GM18867 (cell line): ENCODE measurements at regions not wholly inside any gene's neighbourhood (a gene's known extent, or its start where the extent isn't known, plus 50 kb on each side); places are given as distances from the start of the nearest gene placed in this dataset.

Source experiments
- ATAC-seq: cut with Tn5 transposase; IDR thresholded peaks from one replicate; pipeline ENCODE4 v1.9.1; 2021; ENCODE audit warnings: mild to moderate bottlenecking, moderate library complexity; ENCODE audit not compliant: unreplicated experiment

- ATAC-seq = no peak
Measured at GRCh38 chr2:78011251-78011650, 489.1 kb upstream of the LRRTM4 start.

GRCh38 chr2:78020491-78020890 is 498.3 kb upstream of the LRRTM4 start:
- no peak for ATAC-seq

GRCh38 chr2:78023356-78023755 is 501.2 kb upstream of the LRRTM4 start:
- ATAC-seq = no peak

- ATAC-seq = no peak
Measured at GRCh38 chr2:78024996-78025395, 502.8 kb upstream of the LRRTM4 start.

- ATAC-seq = no peak
Measured at GRCh38 chr2:78029392-78029995, 507.3 kb upstream of the LRRTM4 start.

GRCh38 chr2:78034706-78035105 is 512.5 kb upstream of the LRRTM4 start:
- no peak for ATAC-seq

GRCh38 chr2:78035804-78036203 is 513.6 kb upstream of the LRRTM4 start:
- no peak for ATAC-seq

GRCh38 chr2:78051480-78051879 is 529.3 kb upstream of the LRRTM4 start:
- no peak for ATAC-seq

- ATAC-seq = no peak
Measured at GRCh38 chr2:78056976-78057375, 534.8 kb upstream of the LRRTM4 start.

- ATAC-seq = no peak
Measured at GRCh38 chr2:78061301-78061700, 539.1 kb upstream of the LRRTM4 start.

GRCh38 chr2:78061732-78062131 is 539.6 kb upstream of the LRRTM4 start:
- no peak for ATAC-seq

GRCh38 chr2:78063246-78064020 is 541.3 kb upstream of the LRRTM4 start:
- no peak for ATAC-seq

GRCh38 chr2:78065366-78065765 is 543.2 kb upstream of the LRRTM4 start:
- ATAC-seq = no peak

- ATAC-seq = no peak
Measured at GRCh38 chr2:78068808-78069207, 546.6 kb upstream of the LRRTM4 start.

- ATAC-seq = no peak
Measured at GRCh38 chr2:78070693-78071092, 548.5 kb upstream of the LRRTM4 start.

GRCh38 chr2:78077633-78078032 is 555.5 kb upstream of the LRRTM4 start:
- ATAC-seq = no peak

- ATAC-seq = no peak
Measured at GRCh38 chr2:78082555-78082954, 560.4 kb upstream of the LRRTM4 start.

- no peak for ATAC-seq
Measured at GRCh38 chr2:78093436-78093835, 571.3 kb upstream of the LRRTM4 start.

- no peak for ATAC-seq
Measured at GRCh38 chr2:78109272-78109671, 587.1 kb upstream of the LRRTM4 start.

- ATAC-seq = no peak
Measured at GRCh38 chr2:78115291-78115690, 593.1 kb upstream of the LRRTM4 start.

GRCh38 chr2:78118037-78118436 is 595.9 kb upstream of the LRRTM4 start:
- ATAC-seq = no peak

GRCh38 chr2:78120275-78120674 is 598.1 kb upstream of the LRRTM4 start:
- ATAC-seq = no peak

- no peak for ATAC-seq
Measured at GRCh38 chr2:78125042-78125441, 602.9 kb upstream of the LRRTM4 start.
